VCaP (cell line): ENCODE measurements at regions not wholly inside any gene's neighbourhood (a gene's known extent, or its start where the extent isn't known, plus 50 kb on each side); places are given as distances from the start of the nearest gene placed in this dataset.

Experiments used
- H3K27ac ChIP-seq: fragments of 450-650 bp; 2 replicates; pipeline ENCODE4 v1.5.1; 2017
- CTCF ChIP-seq: fragments of 450-650 bp; conservative IDR thresholded peaks from 2 replicates; pipeline ENCODE4 v1.5.1; 2017; ENCODE audit warnings: mild to moderate bottlenecking, moderate library complexity

GRCh38 chr2:155690785-155691184, 641.7 kb downstream of the NR4A2 start:
- no peak for TF ChIP-seq CTCF
- H3K27ac ChIP-seq: no peak overlapping the region

GRCh38 chr2:155689791-155690190, 642.7 kb downstream of the NR4A2 start:
- TF ChIP-seq CTCF: no peak
- no peak overlapping the region for H3K27ac ChIP-seq

GRCh38 chr2:155687181-155687580, 645.3 kb downstream of the NR4A2 start:
- no peak overlapping the region for H3K27ac ChIP-seq
- no peak for TF ChIP-seq CTCF

- H3K27ac ChIP-seq: no peak overlapping the region
- no peak for TF ChIP-seq CTCF
These were observed 652.9 kb downstream of the NR4A2 start for GRCh38 chr2:155679647-155680046.

- no peak overlapping the region for H3K27ac ChIP-seq
- TF ChIP-seq CTCF: no peak
These were observed 656.6 kb downstream of the NR4A2 start for GRCh38 chr2:155675920-155676319.

- no peak for TF ChIP-seq CTCF
- H3K27ac ChIP-seq: no peak overlapping the region
These were observed 666.8 kb downstream of the NR4A2 start for GRCh38 chr2:155665704-155666103.

GRCh38 chr2:155663265-155663664, 669.3 kb downstream of the NR4A2 start:
- no peak for TF ChIP-seq CTCF
- no peak overlapping the region for H3K27ac ChIP-seq

GRCh38 chr2:155662224-155662623, 670.3 kb downstream of the NR4A2 start:
- TF ChIP-seq CTCF: no peak

More at GRCh38 chr2:155662224-155662623, 670.3 kb downstream of the NR4A2 start:
- H3K27ac ChIP-seq: no peak overlapping the region
